ENCODE measurements at regions not wholly inside any gene's neighbourhood (a gene's known extent, or its start where the extent isn't known, plus 50 kb on each side); places are given as distances from the start of the nearest gene placed in this dataset.

DNA sequence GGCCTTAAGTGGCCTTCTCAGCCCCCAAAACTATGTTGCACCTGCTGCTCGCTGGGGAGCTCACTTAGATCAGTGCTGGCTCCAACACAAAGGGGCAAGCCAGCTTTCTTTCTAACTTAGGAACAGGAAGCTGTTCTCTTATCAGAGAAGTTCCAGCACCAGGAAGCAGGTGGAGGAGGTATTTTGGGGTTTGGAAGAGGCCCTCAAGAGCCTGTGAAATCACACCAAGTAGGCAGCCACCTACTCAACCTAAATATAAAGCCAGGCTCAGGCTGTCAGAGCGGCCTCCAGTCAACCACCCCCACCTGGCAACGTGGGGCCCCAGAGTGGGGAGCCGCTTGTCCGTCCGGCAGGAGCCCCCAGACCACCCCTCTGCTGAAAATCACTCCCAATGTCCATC, 152.8 kb downstream of the OLFM1 start:
- no peak for DNase-seq (ENCODE audit: low read depth in 3 of 3)

GRCh38 chr9:135240871-135241311, 153.4 kb downstream of the OLFM1 start:
- DNase-seq (ENCODE audit: low read depth in 3 of 3), result no peak

DNA sequence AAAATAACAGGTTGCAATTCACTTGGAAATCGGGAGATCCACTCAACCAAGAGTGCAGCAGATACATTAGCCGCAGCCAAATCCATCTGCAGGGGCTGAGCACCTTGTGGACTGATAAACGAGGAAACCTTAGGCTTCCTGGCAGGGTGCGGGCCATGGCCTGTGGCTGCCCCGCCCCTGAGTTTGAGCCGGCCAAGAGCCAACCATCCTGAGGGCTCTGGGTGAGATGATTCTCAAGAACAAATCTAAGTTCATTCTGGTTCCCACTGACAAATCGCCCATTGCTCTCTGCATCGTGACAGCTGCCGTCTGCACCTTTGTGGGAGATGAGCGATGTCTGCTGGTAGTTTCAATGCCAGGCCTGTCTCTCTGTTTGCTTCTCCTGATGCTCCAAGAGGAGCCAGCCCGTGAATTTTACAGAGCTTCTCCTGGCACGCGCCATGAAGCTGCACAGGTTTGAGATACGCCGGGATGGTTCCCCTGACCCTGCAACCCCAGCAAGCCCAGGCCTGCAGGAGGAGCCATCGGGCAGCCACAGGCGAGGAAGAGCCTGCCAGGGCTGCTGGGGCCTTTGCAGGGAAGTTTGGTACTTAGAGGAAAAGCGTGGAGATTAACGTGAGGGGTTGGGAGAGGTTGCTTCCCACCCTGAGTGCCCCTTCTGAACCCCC, 154.0 kb downstream of the OLFM1 start:
- DNase-seq (ENCODE audit: low read depth in 3 of 3), result no peak

GRCh38 chr9:135242049-135242396, 154.6 kb downstream of the OLFM1 start:
- no peak for DNase-seq (ENCODE audit: low read depth in 3 of 3)

DNA sequence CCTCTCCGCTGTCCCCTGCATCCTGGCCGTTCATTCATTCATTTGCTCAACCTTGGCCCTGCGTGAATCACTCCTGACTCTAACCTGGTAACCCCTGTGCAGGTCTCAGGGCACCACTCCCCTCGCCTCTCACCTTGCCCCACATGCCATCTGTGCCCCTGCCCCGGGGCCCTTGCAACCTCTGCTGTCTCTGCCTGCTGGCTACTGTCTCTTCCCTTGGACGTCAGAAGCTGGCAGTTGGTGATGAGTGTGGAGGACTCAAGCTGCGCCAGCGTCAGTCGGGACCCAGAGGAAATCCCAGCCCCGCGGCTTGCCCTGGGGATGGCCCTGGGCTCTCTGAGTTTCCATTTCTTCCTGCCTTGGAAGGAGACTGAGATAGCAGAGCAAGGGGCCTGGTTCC, 154.9 kb downstream of the OLFM1 start:
- DNase-seq (ENCODE audit: low read depth in 3 of 3), result no peak

- DNase-seq (ENCODE audit: low read depth in 3 of 3), result no peak
Measured at GRCh38 chr9:135243201-135244190, 156.0 kb downstream of the OLFM1 start.

DNA sequence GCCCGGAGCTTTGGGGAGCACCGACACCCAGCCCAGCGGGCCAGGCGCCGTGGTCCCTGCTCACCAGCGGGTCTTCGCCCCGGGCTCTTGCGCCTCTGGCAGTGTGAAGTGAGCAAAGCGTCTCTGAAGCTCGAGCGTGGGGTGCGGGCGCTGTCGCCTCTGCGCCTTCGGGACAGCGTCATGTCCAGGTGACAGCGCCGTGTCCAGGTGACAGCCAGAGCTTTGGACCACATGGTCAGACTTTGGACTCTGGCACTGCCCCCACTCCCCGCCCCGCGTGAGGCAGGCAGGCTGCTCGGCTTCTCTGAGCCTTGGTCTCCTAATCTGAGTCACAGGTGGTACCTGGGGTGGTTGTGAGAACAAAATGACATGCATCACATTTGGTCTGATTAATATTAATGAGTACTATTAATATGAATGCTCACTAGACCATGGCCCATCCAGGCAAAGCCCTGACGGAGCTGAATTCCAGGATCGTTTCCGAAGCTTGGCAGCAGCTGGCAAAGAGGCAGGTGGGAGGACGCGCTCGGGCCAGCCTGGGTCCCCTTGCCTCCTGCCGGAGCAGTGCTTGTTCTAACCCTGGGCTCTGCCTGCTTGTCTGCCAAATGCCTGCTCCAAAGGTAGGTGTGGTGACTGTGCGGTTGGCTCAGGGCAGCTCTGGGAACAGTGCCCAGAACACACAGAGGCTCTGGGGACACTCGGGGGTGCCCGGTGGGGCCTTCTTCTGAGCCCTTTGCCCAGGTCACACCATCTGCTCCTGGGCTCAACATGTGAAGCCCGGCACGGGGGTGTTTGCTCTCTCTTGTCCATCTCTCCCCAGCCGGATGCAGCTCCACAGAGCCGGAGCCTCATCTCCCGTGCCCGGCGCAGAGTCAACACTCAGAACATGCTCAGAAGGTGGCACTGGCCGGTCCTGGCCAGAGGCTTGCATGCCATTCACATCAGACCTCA, 157.1 kb downstream of the OLFM1 start:
- no peak for DNase-seq (ENCODE audit: low read depth in 3 of 3)

GRCh38 chr9:135245482-135246247, 158.2 kb downstream of the OLFM1 start:
- no peak for DNase-seq (ENCODE audit: low read depth in 3 of 3)

DNA sequence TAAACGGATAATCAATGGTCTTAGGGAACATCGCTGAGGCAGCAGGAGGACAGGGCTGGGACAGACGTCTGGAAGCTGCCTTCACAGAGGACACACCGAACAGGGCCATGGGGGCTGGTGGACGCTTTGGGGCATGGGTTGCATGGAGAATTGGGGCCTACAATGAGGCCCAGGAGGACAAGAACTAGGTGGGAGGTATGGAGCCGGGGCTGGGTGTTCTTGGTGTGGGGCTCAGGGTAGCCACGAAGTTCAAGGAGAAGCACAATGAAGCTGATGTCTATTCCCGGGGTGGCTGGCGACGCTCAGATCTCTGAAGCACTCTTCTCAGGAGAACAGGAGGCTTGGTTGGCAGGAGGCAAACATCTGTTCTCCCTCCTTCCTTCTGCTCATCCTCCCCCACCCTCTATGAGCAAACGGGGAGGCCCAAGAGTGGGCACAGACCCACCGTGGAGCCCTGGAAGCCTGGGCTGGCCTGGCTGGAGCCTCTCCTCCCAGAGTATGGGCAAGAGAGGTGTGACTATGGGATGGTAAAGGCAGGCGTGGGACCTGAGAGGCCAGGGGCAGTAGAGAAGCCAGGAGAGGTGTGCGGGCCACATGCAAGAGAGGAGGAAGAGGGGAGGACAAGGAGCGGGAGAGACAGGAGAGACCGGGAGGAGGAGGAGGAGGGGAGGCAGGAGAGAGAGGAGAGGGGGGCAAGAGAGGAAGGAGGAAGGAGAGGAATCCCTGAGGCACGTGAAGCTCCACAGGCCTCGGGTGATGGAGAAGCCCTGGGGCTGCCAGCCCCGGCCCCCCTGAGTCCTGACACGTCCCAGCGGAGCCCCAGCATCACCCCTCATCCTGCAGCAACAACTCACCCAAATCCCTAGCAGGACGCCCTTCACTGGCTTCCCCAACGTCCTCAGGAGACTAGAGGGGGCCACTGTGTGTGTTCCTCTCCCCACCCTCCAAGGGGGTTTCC, 159.1 kb downstream of the OLFM1 start:
- DNase-seq (ENCODE audit: low read depth in 3 of 3), result no peak

GRCh38 chr9:135247227-135247930, 159.9 kb downstream of the OLFM1 start:
- DNase-seq (ENCODE audit: low read depth in 3 of 3), result no peak

GRCh38 chr9:135248111-135248510, 160.6 kb downstream of the OLFM1 start:
- no peak for DNase-seq (ENCODE audit: low read depth in 3 of 3)

- DNase-seq (ENCODE audit: low read depth in 3 of 3), result no peak
Measured at GRCh38 chr9:135248721-135249120, 161.3 kb downstream of the OLFM1 start.

GRCh38 chr9:135249191-135249590, 161.7 kb downstream of the OLFM1 start:
- no peak for DNase-seq (ENCODE audit: low read depth in 3 of 3)

GRCh38 chr9:135249711-135250110, 162.2 kb downstream of the OLFM1 start:
- no peak for DNase-seq (ENCODE audit: low read depth in 3 of 3)

- no peak for DNase-seq (ENCODE audit: low read depth in 3 of 3)
Measured at GRCh38 chr9:135251331-135251761, 163.9 kb downstream of the OLFM1 start.

- DNase-seq (ENCODE audit: low read depth in 3 of 3), result no peak
Measured at GRCh38 chr9:135251996-135252760, 164.7 kb downstream of the OLFM1 start.

DNA sequence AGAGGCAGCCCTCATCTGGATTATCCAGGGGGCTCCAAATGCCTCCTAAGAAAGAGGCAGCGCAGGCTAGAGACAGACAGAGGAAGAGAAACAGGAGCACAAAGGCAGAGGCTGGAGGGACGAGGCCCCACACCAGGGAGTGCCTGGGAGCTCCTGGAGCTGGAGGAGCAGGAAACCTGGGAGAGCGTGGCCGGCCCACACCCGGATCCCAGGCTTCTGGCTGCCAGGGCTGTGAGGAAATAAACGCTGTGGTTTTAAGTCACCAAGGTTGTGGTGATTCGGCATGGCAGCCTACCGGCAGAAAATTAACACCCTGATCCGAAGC, 165.5 kb downstream of the OLFM1 start:
- no peak for DNase-seq (ENCODE audit: low read depth in 3 of 3)

GRCh38 chr9:135253305-135254004, 166.0 kb downstream of the OLFM1 start:
- no peak for DNase-seq (ENCODE audit: low read depth in 3 of 3)
